HG02973 (cell line): ENCODE measurements at regions not wholly inside any gene's neighbourhood (a gene's known extent, or its start where the extent isn't known, plus 50 kb on each side); places are given as distances from the start of the nearest gene placed in this dataset.
A peak's percentile ranks its signal among the peaks of the same experiment; 100 is the strongest.
"Not testable (repeated sequence)": the region's sequence is repeated elsewhere in the genome, so short reads cannot be mapped to it uniquely, and the experiment has no call there.

Experiments used
- ATAC-seq: cut with Tn5 transposase; IDR thresholded peaks from one replicate; pipeline ENCODE4 v1.9.1; 2021; ENCODE audit warnings: moderate library complexity; ENCODE audit not compliant: unreplicated experiment

DNA sequence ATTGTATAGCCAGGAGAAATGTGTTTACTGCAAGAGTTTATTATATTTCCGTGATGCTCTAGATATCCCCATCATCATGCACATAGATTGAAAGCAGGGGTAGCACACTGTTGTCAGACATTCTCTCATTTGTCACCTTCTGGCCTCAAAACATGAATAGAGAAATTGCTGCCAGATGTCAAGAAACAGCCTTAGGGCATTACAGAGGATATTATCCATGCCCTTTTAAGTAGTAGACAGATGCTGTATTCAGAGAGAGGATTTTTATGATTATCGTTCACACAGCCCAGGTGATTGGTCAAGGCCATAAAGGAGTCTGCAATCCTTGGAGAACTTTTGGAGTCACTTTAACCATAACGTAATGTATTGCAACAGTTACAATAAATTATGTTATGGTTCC is 1961.5 kb upstream of the TENM3 start:
- ATAC-seq: no peak

DNA sequence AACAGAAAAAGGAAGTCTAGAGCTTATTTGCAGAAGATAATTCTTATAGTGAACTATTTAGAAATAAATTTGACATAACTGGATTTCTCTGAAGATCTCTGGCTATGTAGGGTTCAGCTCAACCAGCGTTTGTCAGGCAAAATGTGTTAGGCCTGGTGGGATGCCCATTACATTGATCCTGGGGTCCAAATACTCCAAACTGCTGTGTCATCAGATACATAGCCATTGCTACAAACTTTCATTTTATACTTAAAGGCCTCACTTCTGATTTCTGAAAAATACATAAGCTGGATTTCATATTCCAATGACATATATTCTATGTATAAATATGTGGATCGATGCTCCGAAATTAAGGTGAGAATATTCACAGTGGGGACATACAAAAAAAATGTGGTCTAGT is 1958.9 kb upstream of the TENM3 start:
- no peak for ATAC-seq

DNA sequence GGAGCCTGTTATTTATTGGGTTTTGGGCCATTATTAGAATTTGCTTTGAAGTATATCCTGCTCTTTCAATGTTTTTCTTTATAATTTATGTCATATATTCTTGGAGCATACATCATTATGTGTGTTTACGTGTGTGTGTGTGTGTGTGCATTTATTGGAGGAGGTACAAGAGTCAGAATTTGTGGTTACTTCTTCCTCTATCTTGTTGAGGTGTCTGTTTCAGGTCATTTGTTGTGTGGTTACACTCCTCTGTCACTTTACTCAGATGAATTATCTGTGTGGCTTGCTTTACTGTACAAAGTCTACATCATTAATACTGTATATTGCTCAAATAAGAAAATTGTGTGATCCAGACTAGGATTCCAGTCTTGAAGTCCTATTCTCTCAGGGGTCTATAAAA is 1957.4 kb upstream of the TENM3 start:
- peak; percentile 74 for ATAC-seq

DNA sequence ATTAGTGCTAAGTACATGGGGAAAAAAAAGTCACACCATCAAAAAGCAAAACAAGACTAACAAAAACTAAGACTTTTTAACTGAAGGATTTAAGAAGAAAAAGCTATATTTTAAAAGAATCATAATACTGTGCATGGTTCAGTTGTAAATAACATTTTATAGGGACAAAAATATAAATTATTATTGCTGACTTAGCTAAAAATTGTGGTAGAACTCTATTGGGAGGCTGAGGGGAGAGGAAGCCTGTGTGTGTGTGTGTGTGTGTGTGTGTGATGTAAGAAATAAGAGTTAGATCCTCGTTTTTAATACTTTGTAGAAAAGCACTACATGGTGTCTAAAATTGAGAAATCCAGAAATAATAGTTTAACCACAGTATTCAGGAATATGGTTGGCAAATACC is 1950.9 kb upstream of the TENM3 start:
- ATAC-seq: no peak

DNA sequence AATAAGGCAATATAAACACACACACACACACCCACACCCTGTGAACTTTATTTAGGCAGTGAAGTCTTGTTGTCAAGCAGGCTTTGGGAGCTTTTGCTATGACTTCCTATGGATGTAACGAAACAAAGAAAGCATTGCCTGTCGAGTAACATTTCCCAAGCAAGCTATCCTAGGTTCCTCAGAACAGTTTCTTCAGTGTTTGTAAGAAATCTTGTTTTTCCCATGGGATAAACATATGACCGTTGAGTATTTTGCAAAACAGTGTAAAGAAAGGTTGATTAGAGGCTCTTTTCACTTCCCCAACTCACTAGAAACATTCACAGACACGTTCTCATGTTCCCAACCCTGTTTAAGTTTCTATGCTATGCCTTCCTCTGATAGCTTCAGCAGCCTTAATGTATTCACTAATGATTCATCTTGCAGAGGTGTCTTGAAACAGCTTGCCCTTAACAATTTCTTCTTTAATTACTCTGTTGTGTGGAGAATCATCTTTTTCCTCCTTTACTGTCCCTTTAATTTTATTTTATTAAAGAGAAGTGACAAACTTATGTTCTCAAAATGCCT is 1947.1 kb upstream of the TENM3 start:
- ATAC-seq: no peak

DNA sequence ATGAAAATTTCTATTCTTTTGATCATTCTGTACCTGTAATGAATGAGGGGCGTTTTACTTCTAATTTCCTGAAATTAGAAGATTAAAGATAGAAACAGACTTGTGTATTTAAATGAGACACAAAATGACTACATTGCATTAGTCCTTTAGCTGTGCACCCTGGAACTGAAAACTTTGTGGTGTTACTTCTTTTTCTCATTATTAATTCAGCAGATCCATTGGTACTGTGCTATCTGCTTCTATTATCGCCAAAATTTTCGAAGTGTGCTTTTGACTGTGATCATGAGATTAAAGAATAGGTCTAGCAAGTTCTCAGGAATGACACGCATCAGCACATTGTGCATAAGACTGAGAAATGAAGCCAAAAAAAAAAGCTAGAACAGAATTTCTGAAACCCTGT is 1938.9 kb upstream of the TENM3 start:
- no peak for ATAC-seq

DNA sequence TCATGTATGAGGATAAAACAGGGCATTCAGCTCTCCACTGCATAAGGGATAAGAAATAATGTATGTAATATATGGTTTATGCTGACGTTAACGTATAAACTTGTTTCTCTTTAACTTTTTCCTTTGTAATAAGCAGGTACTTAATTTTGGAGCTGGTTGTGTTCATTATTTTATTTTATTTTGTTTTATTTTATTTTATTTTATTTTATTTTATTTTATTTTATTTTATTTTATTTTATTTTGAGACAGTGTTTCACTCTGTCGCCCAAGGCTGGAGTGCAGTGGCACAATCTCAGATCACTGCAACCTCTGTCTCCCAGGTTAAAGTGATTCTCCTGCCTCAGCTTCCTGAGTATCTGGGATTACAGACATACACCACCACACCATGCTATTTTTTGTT is 1932.6 kb upstream of the TENM3 start:
- ATAC-seq: no peak

DNA sequence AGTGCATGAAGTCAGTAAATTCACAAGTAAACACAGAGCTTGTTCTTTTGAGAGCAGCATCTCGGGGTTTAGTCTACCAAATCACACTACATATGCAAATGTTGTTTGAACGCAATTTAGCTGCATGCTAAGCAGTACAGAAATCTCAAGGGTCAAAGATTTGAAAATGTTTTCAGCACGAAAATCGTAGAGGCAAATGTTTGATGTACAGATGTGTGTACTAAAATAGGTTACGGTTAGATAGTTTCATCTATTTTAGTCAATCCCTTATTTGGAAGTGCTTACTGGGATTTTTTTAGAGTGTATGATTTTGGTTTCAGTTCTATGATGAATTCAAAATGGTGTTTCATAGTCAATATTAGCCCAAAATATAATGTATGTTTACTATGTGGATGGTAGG is 1928.2 kb upstream of the TENM3 start:
- ATAC-seq: peak; percentile 63

DNA sequence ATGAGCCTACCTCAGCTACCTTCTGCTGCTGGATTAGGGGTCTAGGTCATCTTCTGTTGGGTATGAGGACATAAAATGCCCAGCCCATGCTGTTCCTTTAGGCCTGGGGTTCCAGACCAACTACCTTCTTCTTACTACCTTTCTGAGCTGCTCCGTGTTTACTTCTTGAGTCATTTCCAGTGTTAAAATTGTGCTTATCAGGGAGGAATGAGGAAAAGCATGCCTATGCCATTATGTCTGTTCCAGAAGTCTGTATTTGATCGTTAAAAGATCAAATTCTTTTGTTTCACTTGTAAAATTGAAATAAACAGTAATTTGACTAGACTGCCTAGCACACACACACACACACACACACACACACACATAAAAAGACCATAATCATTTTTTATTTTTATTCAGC is 1912.7 kb upstream of the TENM3 start:
- ATAC-seq: no peak

DNA sequence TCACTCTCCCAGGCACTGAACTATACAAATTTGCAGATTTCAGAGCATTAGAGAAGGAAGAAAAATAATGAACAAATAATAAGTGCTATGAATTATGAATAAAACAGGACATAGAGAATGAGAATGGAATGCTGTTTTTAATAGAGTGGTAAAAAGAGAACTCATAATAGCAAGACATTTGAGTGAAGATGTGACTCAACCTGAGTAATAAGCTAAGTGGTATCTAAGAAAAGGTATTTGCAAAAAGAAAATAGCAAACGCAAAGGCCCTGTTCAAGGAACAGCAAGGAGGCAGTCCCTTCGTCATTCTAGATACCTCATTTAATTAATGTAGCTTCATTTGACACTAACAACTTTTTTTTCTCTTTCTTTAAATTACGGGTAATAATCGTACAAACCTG is 1910.0 kb upstream of the TENM3 start:
- ATAC-seq: no peak

DNA sequence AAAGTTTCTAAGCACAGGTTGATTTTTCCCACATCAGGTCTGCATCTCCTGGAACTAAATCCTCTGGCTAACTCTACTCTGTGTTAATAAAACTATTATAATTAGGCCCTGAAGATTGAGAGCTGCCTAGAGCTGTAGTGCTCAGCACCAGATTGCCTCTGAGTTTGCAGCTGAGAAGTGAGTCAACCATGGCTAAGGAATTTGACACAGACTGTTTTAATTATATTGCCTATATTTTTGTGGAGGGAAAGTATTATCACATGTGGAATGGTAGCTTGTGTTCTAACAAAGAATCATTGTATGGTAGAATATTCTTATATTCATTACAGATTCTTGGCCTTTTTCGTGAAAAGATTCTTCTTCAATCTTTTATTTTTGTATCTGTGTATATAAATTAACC is 1907.6 kb upstream of the TENM3 start:
- no peak for ATAC-seq

DNA sequence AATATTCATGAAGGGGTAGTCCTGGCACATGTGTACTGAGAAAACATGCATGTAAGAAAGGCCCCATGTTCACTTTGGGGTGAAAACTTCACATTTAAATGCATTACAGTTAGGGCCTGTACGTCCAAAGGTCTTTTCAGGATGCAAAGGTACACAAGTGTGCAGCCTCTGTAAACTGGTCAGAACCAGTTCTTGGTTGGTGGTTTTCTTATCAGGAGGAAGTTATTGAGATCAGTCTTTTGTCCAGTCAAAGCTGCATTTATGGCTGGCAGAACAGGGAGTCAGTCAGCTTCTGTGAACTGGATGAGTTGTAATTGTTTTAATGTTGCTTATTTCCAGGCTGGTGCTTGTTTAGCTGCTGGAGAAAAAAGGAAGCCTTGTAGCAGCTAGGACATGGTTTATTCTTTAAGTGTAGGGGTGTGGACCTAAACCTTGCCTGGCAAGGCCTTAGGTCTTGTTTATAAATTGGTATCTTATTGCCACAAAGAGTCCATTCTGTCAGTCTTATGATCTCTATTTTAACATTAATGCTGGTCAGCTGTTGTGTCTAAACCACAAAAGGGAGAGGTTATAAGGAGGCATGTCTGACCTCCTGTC is 1906.6 kb upstream of the TENM3 start:
- ATAC-seq: no peak

DNA sequence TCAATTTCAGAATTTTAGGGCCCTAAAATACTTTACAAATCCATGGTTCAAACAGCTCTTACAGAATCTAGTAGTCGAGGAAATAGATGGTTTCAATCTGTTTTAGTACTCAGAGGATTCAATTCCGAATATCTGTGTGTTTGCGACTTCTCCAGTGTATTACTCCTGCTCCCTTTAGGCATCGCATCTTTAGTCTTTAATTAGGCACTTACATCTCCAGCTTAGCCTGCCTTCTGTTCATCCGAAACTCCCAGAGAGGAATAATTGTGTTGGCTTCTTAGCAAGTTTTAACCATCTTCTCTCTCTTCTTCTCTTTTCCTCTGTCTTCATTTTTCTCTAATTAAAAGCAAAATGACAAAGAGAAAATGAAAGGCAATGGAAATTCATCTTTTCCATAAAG is 1901.3 kb upstream of the TENM3 start:
- ATAC-seq: no peak

DNA sequence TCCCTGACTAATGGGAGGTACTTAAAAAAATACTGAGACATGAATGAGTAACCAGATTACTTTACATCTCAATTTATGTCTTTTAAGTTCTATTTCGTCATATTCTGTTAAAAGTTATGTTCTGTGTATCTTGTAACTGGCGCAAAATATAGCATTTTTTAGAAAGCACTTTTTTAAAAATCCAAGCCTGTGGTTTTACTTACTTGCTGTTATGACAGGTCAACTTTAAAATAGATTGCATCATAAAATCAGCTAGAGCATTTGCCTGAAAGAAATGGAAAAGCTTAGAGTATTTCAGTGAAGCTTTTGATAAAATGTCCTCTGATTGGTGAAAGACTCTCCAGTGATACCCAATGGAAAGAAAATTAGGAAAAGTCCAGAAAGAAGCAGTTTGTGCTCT is 1892.3 kb upstream of the TENM3 start:
- ATAC-seq: no peak

DNA sequence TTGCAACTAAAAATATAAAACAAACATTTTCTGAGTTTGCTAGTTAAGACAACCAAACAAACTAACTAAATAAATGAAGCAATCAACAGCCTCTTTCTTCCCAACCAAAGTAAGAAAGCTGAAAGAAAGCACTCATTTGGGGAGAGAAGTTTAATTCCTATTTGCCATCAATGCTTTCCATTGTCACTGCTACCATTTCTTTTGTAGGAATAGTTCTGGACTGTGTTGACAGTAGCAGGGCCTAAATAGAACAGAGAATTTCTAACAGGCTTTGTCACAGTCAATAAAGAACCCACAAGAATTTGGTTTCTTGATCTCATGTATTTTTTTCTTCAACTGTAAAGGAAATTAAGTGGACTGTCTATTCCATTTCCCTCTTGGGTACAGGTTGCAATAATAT is 1886.4 kb upstream of the TENM3 start:
- no peak for ATAC-seq

DNA sequence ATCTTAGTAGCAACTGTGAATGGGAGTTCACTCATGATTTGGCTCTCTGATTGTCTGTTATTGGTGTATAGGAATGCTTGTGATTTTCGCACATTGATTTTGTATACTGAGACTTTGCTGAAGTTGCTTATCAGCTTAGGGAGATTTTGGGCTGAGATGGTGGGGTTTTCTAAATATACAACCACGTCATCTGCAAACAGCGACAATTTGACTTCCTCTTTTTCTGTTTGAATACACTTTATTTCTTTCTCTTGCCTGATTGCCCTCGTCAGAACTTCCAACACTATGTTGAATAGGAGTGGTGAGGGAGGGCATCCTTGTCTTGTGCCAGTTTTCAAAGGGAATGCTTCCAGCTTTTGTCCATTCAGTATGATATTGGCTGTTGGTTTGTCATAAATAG is 1883.1 kb upstream of the TENM3 start:
- ATAC-seq: not testable (repeated sequence)

DNA sequence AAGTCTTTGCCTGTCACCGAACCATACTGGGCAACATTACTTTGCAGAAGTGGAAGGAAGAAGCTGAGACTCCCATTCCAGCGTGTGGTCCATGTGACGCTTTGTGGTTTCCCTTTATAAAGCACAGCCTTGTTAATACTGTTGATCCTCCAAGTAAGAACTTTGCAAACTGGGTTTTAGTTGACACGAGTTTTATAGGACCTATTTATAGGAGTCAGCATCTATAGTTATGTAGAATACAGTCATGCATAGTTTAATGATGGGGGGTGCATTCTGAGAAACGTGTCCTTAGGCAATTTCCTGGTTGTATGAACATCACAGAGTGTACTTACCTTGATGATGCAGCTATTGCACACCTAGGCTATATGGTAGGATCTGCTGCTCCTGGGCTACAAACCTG is 1879.4 kb upstream of the TENM3 start:
- no peak for ATAC-seq

DNA sequence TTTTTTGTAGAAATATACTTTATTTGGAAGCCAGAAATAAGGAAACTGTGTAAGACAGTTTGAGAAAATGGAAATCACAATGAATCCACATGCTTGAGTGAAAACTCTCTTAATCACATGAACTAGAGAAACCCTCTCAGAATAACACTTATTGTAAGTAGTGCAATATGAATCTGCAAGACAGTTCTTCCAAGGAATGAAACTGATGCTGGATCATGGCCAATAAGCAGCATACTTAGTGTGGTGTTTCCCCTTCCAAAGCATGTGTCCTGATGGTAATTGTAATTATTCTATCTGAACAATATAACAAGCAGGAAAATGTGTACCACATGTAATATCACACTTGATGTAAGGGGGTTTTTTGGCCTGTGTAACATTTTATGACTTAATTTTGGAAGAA is 1870.5 kb upstream of the TENM3 start:
- no peak for ATAC-seq

DNA sequence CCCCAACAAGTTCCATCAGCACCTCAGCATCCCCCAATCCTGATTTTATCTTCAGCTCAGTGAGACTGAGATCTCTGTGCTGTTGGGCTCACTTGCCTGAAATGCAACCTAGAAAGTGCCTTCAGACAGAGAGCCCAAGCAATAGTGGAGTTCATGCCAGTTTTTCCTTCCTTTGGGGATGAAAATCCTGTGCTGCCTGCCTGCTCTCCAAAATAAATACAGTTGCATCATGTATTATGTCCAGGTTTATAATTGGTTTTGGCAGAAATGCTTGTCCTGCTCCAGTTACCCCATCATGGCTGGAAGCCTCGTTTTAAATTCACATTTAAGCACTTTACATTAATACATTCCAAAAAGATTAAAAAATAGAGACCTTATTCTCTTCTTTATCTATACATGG is 1865.5 kb upstream of the TENM3 start:
- no peak for ATAC-seq

DNA sequence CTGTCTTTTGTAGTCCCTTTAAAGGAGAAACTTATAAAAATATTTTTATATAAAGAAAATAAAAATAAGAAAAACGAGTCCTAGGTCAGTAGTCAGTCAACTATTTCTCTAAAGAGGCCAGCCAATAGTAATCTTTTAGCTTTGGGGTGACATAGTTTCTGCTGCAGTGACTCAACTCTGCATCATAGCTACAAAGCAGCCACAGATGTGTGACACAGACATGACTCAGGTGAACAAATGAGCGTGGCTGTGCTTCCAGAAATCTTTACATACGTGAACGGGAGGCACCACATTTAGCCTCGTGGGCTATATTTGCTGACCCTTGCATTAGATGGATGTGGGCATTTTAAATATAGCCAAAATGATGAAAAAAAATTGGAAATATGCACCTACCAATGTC is 1862.5 kb upstream of the TENM3 start:
- ATAC-seq: no peak

DNA sequence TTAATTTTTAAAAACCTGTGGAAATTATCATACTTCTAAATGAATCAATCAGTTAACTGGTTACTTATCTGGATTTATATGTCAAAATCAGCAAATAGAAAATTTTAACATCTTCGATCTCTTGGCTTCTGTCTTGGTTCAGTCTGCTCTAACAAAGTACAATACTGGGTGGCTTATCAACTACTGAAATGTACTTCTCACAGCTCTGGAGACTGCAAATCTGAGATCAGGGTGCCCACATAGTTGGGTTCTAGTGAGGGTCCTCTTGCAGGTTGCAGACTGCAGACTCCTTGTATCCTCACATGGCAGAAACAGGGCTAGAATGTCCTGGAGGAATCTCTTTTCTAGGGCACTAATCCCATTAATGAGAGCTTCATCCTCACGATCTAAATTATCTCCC is 1851.6 kb upstream of the TENM3 start:
- ATAC-seq: no peak

DNA sequence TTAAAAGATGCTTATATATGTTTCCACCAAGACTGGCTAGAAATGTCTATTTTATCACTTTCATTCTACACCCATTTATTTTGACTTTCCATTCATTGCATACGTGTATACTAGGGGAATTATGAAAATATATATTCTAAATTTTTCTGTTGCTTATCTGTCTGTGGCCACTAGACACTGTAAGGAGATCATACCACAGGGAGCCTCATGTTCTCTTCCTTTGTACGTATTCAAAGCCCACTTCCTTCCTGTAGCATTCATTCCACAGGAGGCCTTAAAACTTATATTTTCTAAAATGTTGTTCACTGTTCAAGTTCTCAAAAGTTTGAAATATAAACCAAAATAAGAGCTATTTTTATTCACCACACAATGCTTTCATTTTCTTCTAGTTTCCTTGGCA is 1848.9 kb upstream of the TENM3 start:
- no peak for ATAC-seq

DNA sequence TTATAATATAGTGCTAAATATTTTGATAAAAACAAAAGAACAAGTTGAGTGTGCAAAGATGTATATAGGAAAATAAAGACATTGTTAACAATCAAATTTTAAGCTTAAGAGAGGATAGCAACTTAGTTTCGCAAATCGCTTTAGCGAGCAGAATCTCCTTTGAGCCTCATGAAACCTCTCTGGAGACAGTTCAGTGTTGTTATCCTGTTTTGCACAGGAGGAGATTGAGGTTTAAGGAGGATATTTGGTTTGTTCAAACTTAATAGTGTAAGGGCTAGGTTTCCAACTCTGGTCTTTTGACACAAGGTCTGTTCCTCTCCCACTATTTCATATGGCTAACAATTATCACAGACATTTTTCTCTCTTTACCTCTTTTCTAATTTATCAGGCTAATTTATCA is 1848.5 kb upstream of the TENM3 start:
- no peak for ATAC-seq
